ENCODE measurements at regions not wholly inside any gene's neighbourhood (a gene's known extent, or its start where the extent isn't known, plus 50 kb on each side); places are given as distances from the start of the nearest gene placed in this dataset.

- TF ChIP-seq, protein P1, sequence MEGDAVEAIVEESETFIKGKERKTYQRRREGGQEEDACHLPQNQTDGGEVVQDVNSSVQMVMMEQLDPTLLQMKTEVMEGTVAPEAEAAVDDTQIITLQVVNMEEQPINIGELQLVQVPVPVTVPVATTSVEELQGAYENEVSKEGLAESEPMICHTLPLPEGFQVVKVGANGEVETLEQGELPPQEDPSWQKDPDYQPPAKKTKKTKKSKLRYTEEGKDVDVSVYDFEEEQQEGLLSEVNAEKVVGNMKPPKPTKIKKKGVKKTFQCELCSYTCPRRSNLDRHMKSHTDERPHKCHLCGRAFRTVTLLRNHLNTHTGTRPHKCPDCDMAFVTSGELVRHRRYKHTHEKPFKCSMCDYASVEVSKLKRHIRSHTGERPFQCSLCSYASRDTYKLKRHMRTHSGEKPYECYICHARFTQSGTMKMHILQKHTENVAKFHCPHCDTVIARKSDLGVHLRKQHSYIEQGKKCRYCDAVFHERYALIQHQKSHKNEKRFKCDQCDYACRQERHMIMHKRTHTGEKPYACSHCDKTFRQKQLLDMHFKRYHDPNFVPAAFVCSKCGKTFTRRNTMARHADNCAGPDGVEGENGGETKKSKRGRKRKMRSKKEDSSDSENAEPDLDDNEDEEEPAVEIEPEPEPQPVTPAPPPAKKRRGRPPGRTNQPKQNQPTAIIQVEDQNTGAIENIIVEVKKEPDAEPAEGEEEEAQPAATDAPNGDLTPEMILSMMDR (IDR thresholded peaks at IDR 0.05), result no peak
- TF ChIP-seq POLR2A (IDR thresholded peaks at IDR 0.05), result no peak
Measured at GRCh38 chr17:55666806-55667205, 55.9 kb downstream of the TMEM100 start.
